PC-9 (cell line): ENCODE measurements at regions not wholly inside any gene's neighbourhood (a gene's known extent, or its start where the extent isn't known, plus 50 kb on each side); places are given as distances from the start of the nearest gene placed in this dataset.

Source experiments
- BruUV-seq: library from RNA; stranded (reverse); fragments of 400-500 nt; replicated peaks from 2 replicates; lab custom pipeline; 2021; lab: Mats Ljungman, UMichigan
- CTCF ChIA-PET: fragments of 300-600 bp; sonication (Branson Sonifier 250); formaldehyde crosslinking; loops from one replicate; lab custom pipeline; 2022; ENCODE audit warnings: antibody characterized with exemption; lab: Charles Lee
- POLR2A ChIA-PET: fragments of 300-600 bp; sonication (Branson Sonifier 250); formaldehyde crosslinking; loops from one replicate; lab custom pipeline; 2022; ENCODE audit warnings: antibody characterized with exemption; ENCODE audit not compliant: unreplicated experiment; lab: Charles Lee
- DNase-seq, 2 experiments: peaks; one replicate each; pipeline versions ENCODE4 v3.0.0 to v3.0.0-alpha.2; 2015 to 2022; ENCODE audit warnings: mixed read lengths in 1 of 2
- H2AFZ ChIP-seq: fragments of 200-600 bp; sonication (generic); 2 replicates; pipeline ENCODE4 v1.8.1; 2017; ENCODE audit warnings: antibody characterized with exemption
- H3F3A ChIP-seq: fragments of 200-600 bp; sonication (generic); 2 replicates; pipeline ENCODE4 v1.8.1; 2017; ENCODE audit warnings: antibody characterized with exemption, mild to moderate bottlenecking, low read depth; ENCODE audit not compliant: insufficient read depth
- H3K27ac ChIP-seq: fragments of 200-600 bp; sonication (generic); 2 replicates; pipeline ENCODE4 v1.6.1; 2016; ENCODE audit warnings: mixed run types
- H3K27me3 ChIP-seq: fragments of 200-600 bp; sonication (generic); 2 replicates; pipeline ENCODE4 v1.6.1; 2016; ENCODE audit warnings: low read depth, mixed run types; ENCODE audit not compliant: insufficient read depth
- H3K36me3 ChIP-seq: fragments of 200-600 bp; sonication (generic); 2 replicates; pipeline ENCODE4 v1.6.1; 2016; ENCODE audit warnings: low read depth, mixed run types
- H3K4me1 ChIP-seq: fragments of 200-600 bp; sonication (generic); replicated peaks from 2 replicates; pipeline ENCODE4 v1.6.1; 2016; ENCODE audit warnings: mixed run types; ENCODE audit not compliant: insufficient read depth
- H3K4me2 ChIP-seq: fragments of 200-600 bp; sonication (generic); 2 replicates; pipeline ENCODE4 v1.6.1; 2017; ENCODE audit warnings: mixed run types
- H3K4me3 ChIP-seq: fragments of 200-600 bp; sonication (generic); 2 replicates; pipeline ENCODE4 v1.6.1; 2016; ENCODE audit warnings: mixed run types
- H3K79me2 ChIP-seq: fragments of 200-600 bp; sonication (generic); 2 replicates; pipeline ENCODE4 v1.6.1; 2017; ENCODE audit warnings: low read depth, mixed run types
- H3K9me2 ChIP-seq: fragments of 200-600 bp; sonication (generic); 2 replicates; pipeline ENCODE4 v1.8.1; 2017; ENCODE audit warnings: mild to moderate bottlenecking; ENCODE audit not compliant: insufficient read depth
- H3K9me3 ChIP-seq: fragments of 200-600 bp; sonication (generic); 2 replicates; pipeline ENCODE4 v1.8.1; 2016; ENCODE audit warnings: low read depth; ENCODE audit not compliant: insufficient read depth
- H4K20me1 ChIP-seq: fragments of 200-600 bp; sonication (generic); 2 replicates; pipeline ENCODE4 v1.8.1; 2017; ENCODE audit not compliant: insufficient read depth
- EZH2 ChIP-seq: fragments of 200-600 bp; sonication (generic); IDR thresholded peaks from 2 replicates; pipeline ENCODE4 v1.8.0; 2017; ENCODE audit warnings: antibody characterized with exemption, low read depth
- intact Hi-C: fragments of 100-400 bp; cut with micrococcal nuclease; formaldehyde crosslinking; loops from one replicate; pipeline ENCODE4 v1.10.0; 2022; ENCODE audit not compliant: unreplicated experiment
- TF ChIP-seq, protein P1 (sequence below): fragments of 200-600 bp; sonication (generic); conservative IDR thresholded peaks from 2 replicates; pipeline ENCODE4 v1.6.1; 2017; ENCODE audit warnings: mixed run types, antibody characterized with exemption, mild to moderate bottlenecking, moderate library complexity

DNA sequence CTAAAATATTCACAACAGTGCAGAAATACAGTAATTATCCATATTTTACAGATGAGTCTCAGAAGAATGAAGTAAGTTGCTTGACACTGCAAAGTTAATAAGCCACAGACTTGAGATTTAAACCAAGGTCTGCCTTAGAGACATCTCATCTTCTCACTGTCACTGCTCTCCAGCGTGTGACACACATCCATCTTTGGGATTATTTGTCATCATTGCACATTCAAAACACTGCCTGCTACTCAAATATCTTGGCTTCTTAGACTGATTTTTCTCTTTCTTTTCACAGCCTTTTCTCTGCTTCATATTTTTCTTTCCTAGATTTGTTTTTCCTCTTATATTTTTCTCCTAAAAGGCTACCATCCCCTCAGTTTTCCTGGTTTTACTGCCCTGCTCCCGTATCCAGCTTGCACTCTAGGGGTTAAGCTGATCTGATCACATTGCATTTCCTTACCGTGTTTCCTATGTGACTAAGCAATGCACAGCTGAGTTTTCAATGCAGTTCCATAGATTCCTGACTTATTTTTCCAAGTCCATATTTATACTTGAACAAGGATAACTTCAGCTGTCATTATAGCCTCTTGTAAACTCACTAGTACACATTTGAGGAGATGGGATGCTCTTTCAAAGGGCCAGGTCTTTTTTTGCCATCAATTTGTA lies 353.0 kb downstream of the PLK2 start:
- H3K9me2 ChIP-seq = no peaks in the 10 kb centered on the region
- no peak overlapping the region for H3K4me2 ChIP-seq
- TF ChIP-seq EZH2 = no peak
- TF ChIP-seq, protein P1, sequence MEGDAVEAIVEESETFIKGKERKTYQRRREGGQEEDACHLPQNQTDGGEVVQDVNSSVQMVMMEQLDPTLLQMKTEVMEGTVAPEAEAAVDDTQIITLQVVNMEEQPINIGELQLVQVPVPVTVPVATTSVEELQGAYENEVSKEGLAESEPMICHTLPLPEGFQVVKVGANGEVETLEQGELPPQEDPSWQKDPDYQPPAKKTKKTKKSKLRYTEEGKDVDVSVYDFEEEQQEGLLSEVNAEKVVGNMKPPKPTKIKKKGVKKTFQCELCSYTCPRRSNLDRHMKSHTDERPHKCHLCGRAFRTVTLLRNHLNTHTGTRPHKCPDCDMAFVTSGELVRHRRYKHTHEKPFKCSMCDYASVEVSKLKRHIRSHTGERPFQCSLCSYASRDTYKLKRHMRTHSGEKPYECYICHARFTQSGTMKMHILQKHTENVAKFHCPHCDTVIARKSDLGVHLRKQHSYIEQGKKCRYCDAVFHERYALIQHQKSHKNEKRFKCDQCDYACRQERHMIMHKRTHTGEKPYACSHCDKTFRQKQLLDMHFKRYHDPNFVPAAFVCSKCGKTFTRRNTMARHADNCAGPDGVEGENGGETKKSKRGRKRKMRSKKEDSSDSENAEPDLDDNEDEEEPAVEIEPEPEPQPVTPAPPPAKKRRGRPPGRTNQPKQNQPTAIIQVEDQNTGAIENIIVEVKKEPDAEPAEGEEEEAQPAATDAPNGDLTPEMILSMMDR = no peak
- no peak for DNase-seq
- no peak overlapping the region for H3K4me3 ChIP-seq
- H3K27ac ChIP-seq = no peak overlapping the region
- H4K20me1 ChIP-seq = no peaks in the 10 kb centered on the region
- BruUV-seq = no TSS peak
- H3K36me3 ChIP-seq = no peaks in the 10 kb centered on the region
- POLR2A ChIA-PET = no interaction called here
- H3K27me3 ChIP-seq = no peaks in the 10 kb centered on the region
- H3K79me2 ChIP-seq = no peaks in the 10 kb centered on the region
- no peak overlapping the region for H2AFZ ChIP-seq
- CTCF ChIA-PET = interaction anchor here (0.6 kb wide), 1 partner anchor 24 kb away, joined by 3 read pairs; no protein-coding TSS in a partner anchor
- H3K9me3 ChIP-seq = peaks cover 5% of the 10 kb centered on the region
- intact Hi-C loops = no loop called here
- H3F3A ChIP-seq = no peaks in the 10 kb centered on the region
- H3K4me1 ChIP-seq = peaks cover 6% of the 10 kb centered on the region; the same call in 1 of the 2 replicates

DNA sequence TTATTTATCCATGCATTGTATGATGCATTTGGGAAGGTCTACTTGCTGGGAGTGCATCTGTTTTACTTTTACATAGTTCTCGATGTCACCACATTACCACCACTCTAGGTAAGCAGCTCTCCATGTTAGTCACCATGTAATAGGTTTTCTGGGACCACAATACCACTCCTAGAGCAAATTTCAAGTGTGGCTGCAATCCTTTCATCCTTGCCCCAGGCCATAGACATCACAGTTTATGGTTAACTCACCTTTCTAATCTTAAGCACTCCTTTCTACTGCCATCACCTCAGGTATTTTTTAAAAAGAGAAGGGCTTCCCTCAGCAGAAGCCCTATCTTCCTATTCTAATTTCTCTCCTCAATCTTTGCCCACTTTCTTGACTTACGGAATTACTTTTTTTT lies 354.1 kb downstream of the PLK2 start:
- H3K27me3 ChIP-seq = no peaks in the 10 kb centered on the region
- H3K27ac ChIP-seq = no peak overlapping the region
- ChIA-PET POLR2A (no interaction called here), CTCF (no interaction called here)
- intact Hi-C loops = no loop called here
- TF ChIP-seq, protein P1 = no peak
- TF ChIP-seq EZH2 = no peak
- H2AFZ ChIP-seq = no peak overlapping the region
- H3K4me2 ChIP-seq = no peak overlapping the region
- no peaks in the 10 kb centered on the region for H4K20me1 ChIP-seq
- H3K4me1 ChIP-seq = peaks cover 6% of the 10 kb centered on the region; the same call in 1 of the 2 replicates
- no peaks in the 10 kb centered on the region for H3K36me3 ChIP-seq
- no peak overlapping the region for H3K4me3 ChIP-seq
- peaks cover 5% of the 10 kb centered on the region for H3K9me3 ChIP-seq
- no TSS peak for BruUV-seq
- no peaks in the 10 kb centered on the region for H3K79me2 ChIP-seq
- DNase-seq = no peak
- H3F3A ChIP-seq = no peaks in the 10 kb centered on the region
- H3K9me2 ChIP-seq = no peaks in the 10 kb centered on the region

DNA sequence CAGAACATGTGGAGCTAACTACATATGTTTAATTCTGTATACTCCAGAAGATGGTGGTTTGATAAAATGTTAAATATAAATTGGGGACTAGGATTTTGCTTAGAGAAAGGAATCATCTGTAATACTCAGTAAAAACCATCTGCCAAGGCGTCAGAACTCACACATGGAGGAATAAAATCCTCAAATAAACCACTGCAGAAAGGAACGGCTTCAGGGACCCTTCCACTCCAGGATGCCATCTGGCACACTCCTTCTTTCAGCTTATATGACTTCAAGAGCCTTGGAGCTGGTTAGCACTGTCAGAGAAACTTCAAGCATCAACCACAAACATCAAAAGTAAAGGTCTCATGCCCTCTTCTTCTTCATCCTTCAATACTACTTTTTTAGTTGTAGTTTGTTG lies 360.6 kb downstream of the PLK2 start:
- no peak overlapping the region for H3K4me2 ChIP-seq
- peaks cover 8% of the 10 kb centered on the region; the same call in 1 of the 2 replicates for H3F3A ChIP-seq
- intact Hi-C loops = no loop called here
- no peak overlapping the region for H2AFZ ChIP-seq
- CTCF ChIA-PET = no interaction called here
- H3K36me3 ChIP-seq = no peaks in the 10 kb centered on the region
- H3K9me2 ChIP-seq = no peaks in the 10 kb centered on the region
- no peaks in the 10 kb centered on the region for H3K79me2 ChIP-seq
- H3K9me3 ChIP-seq = peaks cover 25% of the 10 kb centered on the region
- TF ChIP-seq, protein P1 = no peak
- no peak for TF ChIP-seq EZH2
- no peak for DNase-seq
- no peak overlapping the region for H3K27ac ChIP-seq
- H3K4me3 ChIP-seq = no peak overlapping the region
- peaks cover 12% of the 10 kb centered on the region for H3K4me1 ChIP-seq
- POLR2A ChIA-PET = no interaction called here
- BruUV-seq = no TSS peak
- H3K27me3 ChIP-seq = no peaks in the 10 kb centered on the region
- H4K20me1 ChIP-seq = no peaks in the 10 kb centered on the region
